Kidney (tissue), 13 donors: ENCODE measurements at regions not wholly inside any gene's neighbourhood (a gene's known extent, or its start where the extent isn't known, plus 50 kb on each side); places are given as distances from the start of the nearest gene placed in this dataset.

Experiments used
- DNase-seq, 5 donors: peaks; one replicate each; pipeline ENCODE4 v3.0.0-alpha.2; 2013 to 2020
- FAIRE-seq: peaks from 2 replicates; lab custom pipeline; 2012; peaks lifted over from hg19 to GRCh38; lab: Jason Lieb, UNC
- H3K27ac ChIP-seq, 2 donors: one replicate each; pipeline ENCODE4 v1.7.0; 2013; ENCODE audit warnings: low read depth in 2 of 2, low read length in 2 of 2, inconsistent platforms in 1 of 2
- H3K27me3 ChIP-seq: one replicate; pipeline ENCODE4 v1.7.1; 2013; ENCODE audit warnings: low read length, inconsistent platforms; ENCODE audit not compliant: control insufficient read depth, insufficient read depth
- H3K36me3 ChIP-seq, 3 donors: one replicate each; pipeline versions ENCODE4 v1.7.0 to v1.7.1; 2013; ENCODE audit warnings: low read length in 3 of 3, control low read depth in 1 of 3, inconsistent platforms in 1 of 3; ENCODE audit not compliant: insufficient read depth in 3 of 3, control insufficient read depth in 2 of 3
- H3K4me1 ChIP-seq, 3 donors: one replicate each; pipeline versions ENCODE4 v1.7.0 to v1.7.1; 2013; ENCODE audit warnings: low read length in 3 of 3, inconsistent platforms in 1 of 3, low read depth in 1 of 3; ENCODE audit not compliant: control insufficient read depth in 2 of 3, insufficient read depth in 2 of 3
- H3K4me3 ChIP-seq, 3 donors: one replicate each; pipeline versions ENCODE4 v1.7.0 to v1.8.1; 2013; ENCODE audit warnings: low read length in 3 of 3, control low read depth in 1 of 3, inconsistent platforms in 1 of 3
- H3K9ac ChIP-seq, 3 donors: one replicate each; pipeline versions ENCODE4 v1.7.0 to v1.7.1; 2013; ENCODE audit warnings: low read length in 3 of 3, control low read depth in 1 of 3, inconsistent platforms in 1 of 3
- H3K9me3 ChIP-seq, 3 donors: one replicate each; pipeline versions ENCODE4 v1.7.0 to v1.7.1; 2013; ENCODE audit warnings: low read length in 3 of 3, control low read depth in 1 of 3, inconsistent platforms in 1 of 3; ENCODE audit not compliant: control insufficient read depth in 2 of 3, insufficient read depth in 1 of 3
- intact Hi-C: fragments of 100-400 bp; cut with DNase I; formaldehyde crosslinking; loops from one replicate; pipeline ENCODE4 v1.11.1; 2022
- TF ChIP-seq, protein P1 (sequence below): IDR thresholded peaks from 3 replicates; pipeline ENCODE4 v1.5.1; 2012; ENCODE audit warnings: mild to moderate bottlenecking, moderate library complexity, borderline replicate concordance; ENCODE audit not compliant: insufficient read depth; ENCODE audit errors: extremely low read depth
- donor health status: control.
- donor health status: control.
- donor health status: control.
- donor health status: control.
- donor health status: control.
- donor health status: DM: yes; HTN: yes; CAD: no.
- donor health status: Normal renal cell carcinoma (clear cell type).

DNA sequence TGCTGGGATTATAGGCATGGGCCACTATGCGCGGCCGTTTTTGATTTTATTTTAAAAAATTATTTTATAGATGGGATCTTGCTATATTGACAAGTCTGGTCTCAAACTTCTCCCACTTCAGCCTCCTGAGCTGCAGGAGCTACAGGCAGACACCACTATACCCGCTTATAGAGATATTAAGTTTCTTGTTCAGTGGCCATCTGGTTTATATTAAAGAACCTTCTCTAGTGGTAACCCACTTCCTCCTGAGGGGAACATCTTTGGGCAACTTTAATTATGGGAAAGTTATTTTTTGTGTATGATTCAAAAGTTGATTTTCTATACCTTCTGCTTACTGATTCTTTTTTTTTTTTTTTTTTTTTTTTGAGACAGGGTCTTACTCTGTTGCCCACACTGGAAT, 172.7 kb downstream of the KLF5 start:
- no peak overlapping the region for H3K4me3 ChIP-seq
- H3K27me3 ChIP-seq, result no peaks in the 10 kb centered on the region
- no peaks in the 10 kb centered on the region for H3K9me3 ChIP-seq
- H3K9ac ChIP-seq, result no peak overlapping the region
- FAIRE-seq, result no peak
- intact Hi-C loops, result no loop called here
- TF ChIP-seq, protein P1, sequence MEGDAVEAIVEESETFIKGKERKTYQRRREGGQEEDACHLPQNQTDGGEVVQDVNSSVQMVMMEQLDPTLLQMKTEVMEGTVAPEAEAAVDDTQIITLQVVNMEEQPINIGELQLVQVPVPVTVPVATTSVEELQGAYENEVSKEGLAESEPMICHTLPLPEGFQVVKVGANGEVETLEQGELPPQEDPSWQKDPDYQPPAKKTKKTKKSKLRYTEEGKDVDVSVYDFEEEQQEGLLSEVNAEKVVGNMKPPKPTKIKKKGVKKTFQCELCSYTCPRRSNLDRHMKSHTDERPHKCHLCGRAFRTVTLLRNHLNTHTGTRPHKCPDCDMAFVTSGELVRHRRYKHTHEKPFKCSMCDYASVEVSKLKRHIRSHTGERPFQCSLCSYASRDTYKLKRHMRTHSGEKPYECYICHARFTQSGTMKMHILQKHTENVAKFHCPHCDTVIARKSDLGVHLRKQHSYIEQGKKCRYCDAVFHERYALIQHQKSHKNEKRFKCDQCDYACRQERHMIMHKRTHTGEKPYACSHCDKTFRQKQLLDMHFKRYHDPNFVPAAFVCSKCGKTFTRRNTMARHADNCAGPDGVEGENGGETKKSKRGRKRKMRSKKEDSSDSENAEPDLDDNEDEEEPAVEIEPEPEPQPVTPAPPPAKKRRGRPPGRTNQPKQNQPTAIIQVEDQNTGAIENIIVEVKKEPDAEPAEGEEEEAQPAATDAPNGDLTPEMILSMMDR, result no peak
- no peak overlapping the region for H3K27ac ChIP-seq
- H3K36me3 ChIP-seq, result no peaks in the 10 kb centered on the region
- no peak for DNase-seq
- H3K4me1 ChIP-seq, result no peaks in the 10 kb centered on the region

DNA sequence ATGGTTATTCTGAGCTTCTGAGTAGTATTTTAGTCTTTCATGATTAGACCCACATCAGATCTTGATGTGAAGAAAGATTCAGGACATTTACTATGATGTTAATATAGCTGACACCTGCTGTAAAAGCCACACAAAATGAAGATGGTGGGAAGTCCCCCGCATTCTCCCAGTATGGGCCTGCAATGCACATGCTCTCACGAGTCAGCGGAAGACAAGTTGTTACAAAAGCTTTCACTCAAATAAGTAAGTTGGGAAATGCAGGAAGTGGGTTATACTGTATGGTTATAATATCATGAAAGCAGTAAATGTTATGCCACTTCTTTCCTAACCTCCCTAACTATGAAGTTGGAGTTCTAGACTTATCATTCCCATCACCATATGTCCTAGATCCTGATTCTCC, 171.9 kb downstream of the KLF5 start:
- intact Hi-C loops, result no loop called here
- no peaks in the 10 kb centered on the region for H3K27me3 ChIP-seq
- no peak for DNase-seq
- no peaks in the 10 kb centered on the region for H3K4me1 ChIP-seq
- FAIRE-seq, result no peak
- no peak overlapping the region for H3K9ac ChIP-seq
- TF ChIP-seq, protein P1, result no peak
- H3K36me3 ChIP-seq, result no peaks in the 10 kb centered on the region
- no peak overlapping the region for H3K27ac ChIP-seq
- no peaks in the 10 kb centered on the region for H3K9me3 ChIP-seq
- H3K4me3 ChIP-seq, result no peak overlapping the region

DNA sequence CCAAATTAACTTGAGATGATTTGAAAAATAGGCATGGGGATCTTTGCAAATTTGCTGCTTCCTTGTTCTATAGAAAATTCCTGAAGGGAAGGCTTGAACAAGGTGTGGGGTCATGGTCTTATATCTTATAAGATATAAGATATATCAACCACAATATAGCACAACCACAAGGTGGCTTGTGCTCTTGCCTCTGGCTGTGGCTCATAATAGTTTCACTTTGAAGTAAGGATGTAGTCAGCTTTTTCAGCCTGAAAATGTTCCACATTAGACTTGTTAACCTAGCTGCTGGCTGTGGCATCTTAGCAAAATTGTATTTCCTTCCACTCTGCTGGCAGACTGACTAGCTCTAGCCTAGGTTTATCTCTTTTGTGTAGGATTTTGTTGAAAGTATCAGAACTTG, 169.7 kb downstream of the KLF5 start:
- intact Hi-C loops, result no loop called here
- H3K4me3 ChIP-seq, result no peak overlapping the region
- H3K9ac ChIP-seq, result no peak overlapping the region
- H3K36me3 ChIP-seq, result no peaks in the 10 kb centered on the region
- no peaks in the 10 kb centered on the region for H3K27me3 ChIP-seq
- FAIRE-seq, result no peak
- TF ChIP-seq, protein P1, result no peak
- no peak for DNase-seq
- H3K9me3 ChIP-seq, result no peaks in the 10 kb centered on the region
- no peak overlapping the region for H3K27ac ChIP-seq
- no peaks in the 10 kb centered on the region for H3K4me1 ChIP-seq

DNA sequence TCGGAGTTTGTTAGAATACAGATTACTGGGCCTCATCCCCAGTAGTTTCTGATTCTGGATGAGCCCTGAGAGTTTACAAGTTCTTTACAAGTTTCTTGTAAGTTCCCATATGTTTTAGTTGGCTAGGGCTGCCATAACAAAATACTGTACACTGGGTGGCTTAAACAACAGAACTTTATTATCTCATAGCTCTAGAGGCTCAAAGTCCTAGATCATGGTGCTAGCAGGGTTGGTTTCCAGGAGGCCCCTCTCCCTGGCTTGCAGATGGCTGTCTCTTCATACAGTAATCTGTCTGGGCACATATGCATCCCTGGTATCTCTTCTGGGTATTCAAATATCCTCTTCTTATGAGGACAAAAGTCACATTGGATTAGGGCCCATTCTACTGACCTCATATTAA, 167.2 kb downstream of the KLF5 start:
- TF ChIP-seq, protein P1, result no peak
- intact Hi-C loops, result no loop called here
- FAIRE-seq, result no peak

More for the DNA sequence above, 167.2 kb downstream of the KLF5 start:
- DNase-seq, result no peak
- Histone ChIP-seq H3K9ac (no peak overlapping the region), H3K27me3 (no peaks in the 10 kb centered on the region), H3K4me1 (no peaks in the 10 kb centered on the region), H3K27ac (no peak overlapping the region), H3K9me3 (no peaks in the 10 kb centered on the region), H3K36me3 (no peaks in the 10 kb centered on the region), H3K4me3 (no peak overlapping the region)
